SK-N-SH (cell line): ENCODE measurements at regions not wholly inside any gene's neighbourhood (a gene's known extent, or its start where the extent isn't known, plus 50 kb on each side); places are given as distances from the start of the nearest gene placed in this dataset.

Source experiments
- CTCF ChIA-PET: fragments of 300-600, 350-600 bp; formaldehyde crosslinking; extraction: SDS; loops from one replicate; lab custom pipeline; 2021; lab: Yijun Ruan, JAX
- POLR2A ChIA-PET: fragments of 350-600 bp; sonication (Branson Sonifier 250); formaldehyde crosslinking; extraction: SDS; loops from one replicate; lab custom pipeline; 2020; ENCODE audit warnings: antibody characterized with exemption, inconsistent platforms; lab: Yijun Ruan, JAX
- DNase-seq: peaks from one replicate; pipeline ENCODE4 v3.0.0; 2012
- H2AFZ ChIP-seq: fragments of 200-600 bp; sonication (generic); 2 replicates; pipeline ENCODE4 v1.8.1; 2016; ENCODE audit warnings: antibody characterized with exemption, mild to moderate bottlenecking, low read depth
- H3F3A ChIP-seq: fragments of 200-600 bp; sonication (generic); replicated peaks from 2 replicates; pipeline ENCODE3; 2016; ENCODE audit warnings: antibody characterized with exemption, mild to moderate bottlenecking; ENCODE audit not compliant: insufficient read depth
- H3K27ac ChIP-seq, 2 experiments: fragments of 200-500 bp in 1 of 2; fragments of 200-600 bp in 1 of 2; sonication (Bioruptor generic) in 1 of 2; sonication (generic), shearing (Covaris generic) in 1 of 2; 2 replicates each; pipeline versions ENCODE4 v1.5.1 to v1.6.1; 2014 to 2016; ENCODE audit warnings: low read depth in 2 of 2, inconsistent platforms in 1 of 2, low read length in 1 of 2, mild to moderate bottlenecking in 1 of 2, mixed read lengths in 1 of 2
- H3K27me3 ChIP-seq: fragments of 200-600 bp; sonication (generic), shearing (Covaris generic); 2 replicates; pipeline ENCODE4 v1.6.1; 2016; ENCODE audit warnings: mixed run types; ENCODE audit not compliant: insufficient read depth
- H3K36me3 ChIP-seq, 2 experiments: fragments of 200-500 bp in 1 of 2; fragments of 200-600 bp in 1 of 2; sonication (Bioruptor generic) in 1 of 2; sonication (generic) in 1 of 2; replicated peaks in 1 of 2; 2 replicates each; pipeline versions ENCODE3 to v1.5.1; 2014 to 2016; ENCODE audit warnings: low read length in 1 of 2, mild to moderate bottlenecking in 1 of 2; ENCODE audit not compliant: insufficient read depth in 2 of 2, control insufficient read depth in 1 of 2
- H3K4me1 ChIP-seq, 2 experiments: fragments of 200-500 bp in 1 of 2; fragments of 200-600 bp in 1 of 2; sonication (Bioruptor generic) in 1 of 2; sonication (generic), shearing (Covaris generic) in 1 of 2; 2 replicates each; pipeline versions ENCODE4 v1.5.1 to v1.6.1; 2014 to 2016; ENCODE audit warnings: low read depth in 1 of 2, low read length in 1 of 2, mixed run types in 1 of 2; ENCODE audit not compliant: insufficient read depth in 2 of 2, control insufficient read depth in 1 of 2
- H3K4me2 ChIP-seq: fragments of 200-600 bp; sonication (generic), shearing (Covaris generic); 2 replicates; pipeline ENCODE4 v1.6.1; 2017; ENCODE audit warnings: mixed run types
- H3K4me3 ChIP-seq, 2 experiments: fragments of 200-500 bp in 1 of 2; fragments of 200-600 bp in 1 of 2; sonication (Bioruptor generic) in 1 of 2; sonication (generic), shearing (Covaris generic) in 1 of 2; 2 replicates each; pipeline versions ENCODE4 v1.5.1 to v1.8.1; 2014 to 2016; ENCODE audit warnings: low read depth in 2 of 2, inconsistent platforms in 1 of 2, low read length in 1 of 2, mild to moderate bottlenecking in 1 of 2, mixed read lengths in 1 of 2, moderate library complexity in 1 of 2
- H3K79me2 ChIP-seq: fragments of 200-600 bp; sonication (generic); 2 replicates; pipeline ENCODE4 v1.8.1; 2017; ENCODE audit warnings: mild to moderate bottlenecking; ENCODE audit not compliant: insufficient read depth
- H3K9ac ChIP-seq: fragments of 200-600 bp; sonication (generic); 2 replicates; pipeline ENCODE4 v1.6.1; 2017; ENCODE audit warnings: mixed run types
- H3K9me2 ChIP-seq: fragments of 200-600 bp; sonication (generic); 2 replicates; pipeline ENCODE4 v1.6.1; 2017; ENCODE audit warnings: mixed run types
- H3K9me3 ChIP-seq: fragments of 200-600 bp; sonication (generic); 2 replicates; pipeline ENCODE4 v1.6.1; 2017; ENCODE audit warnings: mixed run types, mild to moderate bottlenecking, moderate library complexity
- H4K20me1 ChIP-seq: fragments of 200-600 bp; sonication (generic); 2 replicates; pipeline ENCODE4 v1.6.1; 2017; ENCODE audit warnings: mild to moderate bottlenecking, mixed run types; ENCODE audit not compliant: insufficient read depth
- EP300 ChIP-seq, 2 experiments: IDR thresholded peaks; 2 replicates each; pipeline versions ENCODE4 v1.4.0 to v1.6.1; 2012; ENCODE audit warnings: borderline replicate concordance in 1 of 2, low read depth in 1 of 2, low read length in 1 of 2
- EZH2phosphoT487 ChIP-seq: fragments of 200-600 bp; sonication (generic); IDR thresholded peaks from 2 replicates; pipeline ENCODE4 v1.6.1; 2017; ENCODE audit warnings: low read depth, mixed run types, mild to moderate bottlenecking, antibody characterized with exemption, moderate library complexity, borderline replicate concordance
- FOSL2 ChIP-seq: IDR thresholded peaks from 2 replicates; pipeline ENCODE4 v1.4.0; 2012; ENCODE audit warnings: low read depth, mild to moderate bottlenecking, moderate library complexity, borderline replicate concordance
- FOXM1 ChIP-seq: IDR thresholded peaks from 2 replicates; pipeline ENCODE4 v1.4.0; 2012; ENCODE audit warnings: low read depth, mild to moderate bottlenecking
- GATA2 ChIP-seq: sonication (generic); formaldehyde crosslinking; IDR thresholded peaks from 2 replicates; pipeline ENCODE4 v1.5.0; 2020; ENCODE audit warnings: mild to moderate bottlenecking, missing genetic modification reagents
- JUND ChIP-seq: IDR thresholded peaks from 2 replicates; pipeline ENCODE4 v1.4.0; 2012
- NFIC ChIP-seq: IDR thresholded peaks from 2 replicates; pipeline ENCODE4 v1.4.0; 2012; ENCODE audit warnings: borderline replicate concordance
- POLR2AphosphoS5 ChIP-seq: IDR thresholded peaks from 2 replicates; pipeline ENCODE4 v1.6.1; 2012; ENCODE audit warnings: low read depth, low read length
- REST ChIP-seq: IDR thresholded peaks from 2 replicates; pipeline ENCODE4 v1.6.1; 2012; ENCODE audit warnings: mild to moderate bottlenecking, low read depth, low read length, moderate library complexity
- RFX5 ChIP-seq: IDR thresholded peaks from 2 replicates; pipeline ENCODE4 v1.6.1; 2012; ENCODE audit warnings: mild to moderate bottlenecking, improper control_type of control experiment, low read length
- RXRA ChIP-seq: IDR thresholded peaks from 2 replicates; pipeline ENCODE4 v1.4.0; 2012; ENCODE audit warnings: low read depth, mild to moderate bottlenecking, borderline replicate concordance
- SMC3 ChIP-seq: IDR thresholded peaks from 2 replicates; pipeline ENCODE4 v1.6.1; 2012; ENCODE audit warnings: low read depth, low read length, improper control_type of control experiment
- TAF1 ChIP-seq: IDR thresholded peaks from 2 replicates; pipeline ENCODE4 v1.6.1; 2012; ENCODE audit warnings: low read depth, mild to moderate bottlenecking, low read length, moderate library complexity, borderline replicate concordance
- TCF12 ChIP-seq: IDR thresholded peaks from 2 replicates; pipeline ENCODE4 v1.4.0; 2012
- TEAD4 ChIP-seq: IDR thresholded peaks from 2 replicates; pipeline ENCODE4 v1.4.0; 2012; ENCODE audit warnings: mild to moderate bottlenecking, borderline replicate concordance; ENCODE audit not compliant: insufficient read depth
- USF1 ChIP-seq: IDR thresholded peaks from 2 replicates; pipeline ENCODE4 v1.4.0; 2012; ENCODE audit warnings: low read depth, borderline replicate concordance
- YY1 ChIP-seq: IDR thresholded peaks from 2 replicates; pipeline ENCODE4 v1.4.0; 2012; ENCODE audit warnings: low read depth, mild to moderate bottlenecking
- WGBS: methylation state at CpG from one replicate; pipeline ENCODE4 v1.1.6; 2017; ENCODE audit warnings: low lambda C conversion rate; 5-methylcytosine and 5-hydroxymethylcytosine counted together

- TF ChIP-seq YY1 (no peak; the same call in 1 of the 2 replicates), FOSL2 (peak; percentile 95), POLR2AphosphoS5 (peak; percentile 63; the same call in 1 of the 2 replicates), TEAD4 (peak; percentile 80), RFX5 (no peak), GATA2 (CRISPR knock-in tag) (no peak), RXRA (peak; percentile 67; the same call in 1 of the 2 replicates), REST (no peak), EP300 (IDR thresholded peaks at IDR 0.05; ENCODE audit: borderline replicate concordance in 1 of 2, low read depth in 1 of 2, low read length in 1 of 2) (peak in 1 of 2 experiments; percentile 97; a peak in 3 of 4 replicates), TCF12 (peak; percentile 87)
- TF ChIP-seq, all 33 proteins: peak for 12
Observed at GRCh38 chr2:234245945-234246344, 195.4 kb downstream of the SPP2 start (continued).

GRCh38 chr2:234243871-234244565 is 193.5 kb downstream of the SPP2 start:
- peak overlapping the region; percentile 60 for H3K9ac ChIP-seq
- H3K36me3 ChIP-seq = no peaks in the 10 kb centered on the region
- peaks cover 0 to 35% of the 10 kb centered on the region in 2 experiments; a peak in 3 of 4 replicates for H3K4me1 ChIP-seq
- H3K9me3 ChIP-seq = 0 out of 2 replicates have a peak, but pooled peaks cover 6% of the 10 kb centered on the region
- H3K27me3 ChIP-seq = no peaks in the 10 kb centered on the region
- WGBS = 51% methylated on average over 2 of the region's 2 CpGs
- H3F3A ChIP-seq = peaks cover 64% of the 10 kb centered on the region
- no peak for DNase-seq
- TF ChIP-seq EZH2phosphoT487 (no peak), FOXM1 (no peak), RFX5 (no peak), FOSL2 (no peak), SMC3 (no peak), TAF1 (no peak), REST (no peak), USF1 (no peak), NFIC (no peak), JUND (no peak)
- POLR2A ChIA-PET = no interaction called here
- no peaks in the 10 kb centered on the region for H4K20me1 ChIP-seq
- peak overlapping the region; percentile 17 to 98; a peak in 3 of 4 replicates for H3K27ac ChIP-seq
- H3K4me3 ChIP-seq = peak overlapping the region in 1 of 2 experiments; percentile 6; a peak in 1 of 4 replicates
- CTCF ChIA-PET = no interaction called here
- H3K9me2 ChIP-seq = no peaks in the 10 kb centered on the region
- no peaks in the 10 kb centered on the region; the same call in 1 of the 2 replicates for H3K79me2 ChIP-seq
- peak overlapping the region; percentile 57 for H3K4me2 ChIP-seq
- H2AFZ ChIP-seq = peak overlapping the region; percentile 74
